SK-N-SH treated with all-trans-retinoic acid at 6 μM for 48 hours (cell line): ENCODE measurements at regions not wholly inside any gene's neighbourhood (a gene's known extent, or its start where the extent isn't known, plus 50 kb on each side); places are given as distances from the start of the nearest gene placed in this dataset.
"Not testable (repeated sequence)": the region's sequence is repeated elsewhere in the genome, so short reads cannot be mapped to it uniquely, and the experiment has no call there.

ENCODE experiments used
- ATAC-seq: fragments of 200-7000 bp; cut with Tn5 transposase; 3 replicates; pipeline ENCODE4 v1.9.1; 2020; ENCODE audit warnings: mild to moderate bottlenecking, moderate library complexity
- CSDC2 ChIP-seq: fragments of 250-450 bp; sonication (Bioruptor Pico); IDR thresholded peaks from 2 replicates; pipeline ENCODE4 v1.5.0; 2020; ENCODE audit warnings: mild to moderate bottlenecking, moderate library complexity
- ESRRG ChIP-seq: fragments of 250-450 bp; sonication (Bioruptor Pico); IDR thresholded peaks from 2 replicates; pipeline ENCODE4 v1.6.1; 2021; ENCODE audit warnings: mild to moderate bottlenecking
- GLIS3 ChIP-seq: fragments of 250-450 bp; sonication (Bioruptor Pico); IDR thresholded peaks from 2 replicates; pipeline ENCODE4 v1.5.0; 2020; ENCODE audit warnings: mild to moderate bottlenecking, moderate library complexity
- OSR1 ChIP-seq: fragments of 250-450 bp; sonication (Bioruptor Pico); IDR thresholded peaks from 2 replicates; pipeline ENCODE4 v1.8.0; 2022; ENCODE audit warnings: moderate library complexity, mild to moderate bottlenecking, inconsistent platforms
- PPARA ChIP-seq: fragments of 250-450 bp; sonication (Bioruptor Pico); IDR thresholded peaks from 2 replicates; pipeline ENCODE4 v1.5.0; 2020; ENCODE audit warnings: mild to moderate bottlenecking, borderline replicate concordance
- RARB ChIP-seq: fragments of 250-450 bp; sonication (Bioruptor Pico); IDR thresholded peaks from 2 replicates; pipeline ENCODE4 v1.8.0; 2021; ENCODE audit warnings: mild to moderate bottlenecking, moderate library complexity
- SNAI2 ChIP-seq: fragments of 250-450 bp; sonication (Bioruptor Pico); IDR thresholded peaks from 2 replicates; pipeline ENCODE4 v1.5.0; 2020; ENCODE audit warnings: mild to moderate bottlenecking, moderate library complexity
- TCF4 ChIP-seq: fragments of 250-450 bp; sonication (Bioruptor Pico); IDR thresholded peaks from 2 replicates; pipeline ENCODE4 v1.8.0; 2021; ENCODE audit warnings: mild to moderate bottlenecking, moderate library complexity, borderline replicate concordance
- TOX ChIP-seq: fragments of 250-450 bp; sonication (Bioruptor Pico); IDR thresholded peaks from 2 replicates; pipeline ENCODE4 v1.8.0; 2021; ENCODE audit warnings: mild to moderate bottlenecking, moderate library complexity, borderline replicate concordance
- ZC3H10 ChIP-seq: fragments of 250-450 bp; sonication (Bioruptor Pico); IDR thresholded peaks from 2 replicates; pipeline ENCODE4 v1.5.1; 2021; ENCODE audit warnings: mild to moderate bottlenecking, moderate library complexity
- ZFP3 ChIP-seq: fragments of 250-450 bp; sonication (Bioruptor Pico); IDR thresholded peaks from 2 replicates; pipeline ENCODE4 v1.5.0; 2020; ENCODE audit warnings: mild to moderate bottlenecking, moderate library complexity
- ZFP30 ChIP-seq: fragments of 450-650 bp; formaldehyde crosslinking; IDR thresholded peaks from 2 replicates; pipeline ENCODE4 v1.5.0; 2022; ENCODE audit warnings: mild to moderate bottlenecking, moderate library complexity
- ZNF8 ChIP-seq: fragments of 450-650 bp; formaldehyde crosslinking; IDR thresholded peaks from 2 replicates; pipeline ENCODE4 v1.5.0; 2020; ENCODE audit warnings: mild to moderate bottlenecking, moderate library complexity
- TF ChIP-seq, protein P1 (sequence below): fragments of 250-450 bp; sonication (Bioruptor Pico); IDR thresholded peaks from 2 replicates; pipeline ENCODE4 v1.8.0; 2020; ENCODE audit warnings: mild to moderate bottlenecking, moderate library complexity, borderline replicate concordance
- TF ChIP-seq, protein P2 (sequence below): fragments of 250-450 bp; sonication (Bioruptor Pico); IDR thresholded peaks from 2 replicates; pipeline ENCODE4 v1.5.1; 2020; ENCODE audit warnings: low read depth, mild to moderate bottlenecking, moderate library complexity
- TF ChIP-seq, protein P3 (sequence below): fragments of 250-450 bp; sonication (Bioruptor Pico); IDR thresholded peaks from 2 replicates; pipeline ENCODE4 v1.8.0; 2021; ENCODE audit warnings: low read depth, mild to moderate bottlenecking, moderate library complexity, borderline replicate concordance
- TF ChIP-seq, protein P4 (sequence below): fragments of 250-450 bp; sonication (Bioruptor Pico); IDR thresholded peaks from 2 replicates; pipeline ENCODE4 v1.5.1; 2021; ENCODE audit warnings: mild to moderate bottlenecking, moderate library complexity
- TF ChIP-seq, protein P5 (sequence below): fragments of 250-450 bp; sonication (Bioruptor Pico); IDR thresholded peaks from 2 replicates; pipeline ENCODE4 v1.5.0; 2020; ENCODE audit warnings: mild to moderate bottlenecking, moderate library complexity

DNA sequence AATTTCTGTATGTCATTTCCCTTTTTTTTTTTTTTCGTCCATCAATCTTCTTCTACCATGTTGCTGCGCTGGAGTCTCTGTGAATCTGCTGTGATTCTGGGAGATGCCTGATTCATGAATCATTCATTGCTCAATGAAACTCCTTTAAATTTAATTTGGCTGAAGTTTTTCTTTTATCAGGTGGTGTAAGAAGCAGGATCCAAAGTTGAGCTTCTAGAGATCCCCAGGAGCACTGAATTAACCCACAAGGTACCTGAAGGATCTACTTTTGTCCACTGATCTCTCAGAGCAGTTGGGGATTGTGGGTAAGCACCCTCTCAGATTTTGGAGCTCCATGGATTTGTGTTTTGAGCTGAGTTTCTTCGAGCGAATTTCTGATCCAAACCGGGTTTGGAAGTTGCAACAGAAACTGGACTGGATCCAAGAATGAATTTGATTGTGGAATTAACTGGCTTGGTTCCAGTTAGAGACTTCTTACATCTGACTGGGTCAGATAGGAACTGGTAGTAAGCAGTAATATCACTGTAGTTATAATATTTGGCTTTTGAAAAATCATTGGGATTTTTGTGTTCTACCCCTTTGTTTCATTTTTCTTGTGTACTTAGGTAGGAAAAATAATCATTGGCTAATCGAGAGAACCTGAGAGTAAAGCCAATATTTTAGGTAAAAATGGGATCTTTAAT is 447.8 kb upstream of the TOM1L1 start:
- no peak for TF ChIP-seq ZC3H10 (CRISPR knock-in tag)
- TF ChIP-seq, protein P1, sequence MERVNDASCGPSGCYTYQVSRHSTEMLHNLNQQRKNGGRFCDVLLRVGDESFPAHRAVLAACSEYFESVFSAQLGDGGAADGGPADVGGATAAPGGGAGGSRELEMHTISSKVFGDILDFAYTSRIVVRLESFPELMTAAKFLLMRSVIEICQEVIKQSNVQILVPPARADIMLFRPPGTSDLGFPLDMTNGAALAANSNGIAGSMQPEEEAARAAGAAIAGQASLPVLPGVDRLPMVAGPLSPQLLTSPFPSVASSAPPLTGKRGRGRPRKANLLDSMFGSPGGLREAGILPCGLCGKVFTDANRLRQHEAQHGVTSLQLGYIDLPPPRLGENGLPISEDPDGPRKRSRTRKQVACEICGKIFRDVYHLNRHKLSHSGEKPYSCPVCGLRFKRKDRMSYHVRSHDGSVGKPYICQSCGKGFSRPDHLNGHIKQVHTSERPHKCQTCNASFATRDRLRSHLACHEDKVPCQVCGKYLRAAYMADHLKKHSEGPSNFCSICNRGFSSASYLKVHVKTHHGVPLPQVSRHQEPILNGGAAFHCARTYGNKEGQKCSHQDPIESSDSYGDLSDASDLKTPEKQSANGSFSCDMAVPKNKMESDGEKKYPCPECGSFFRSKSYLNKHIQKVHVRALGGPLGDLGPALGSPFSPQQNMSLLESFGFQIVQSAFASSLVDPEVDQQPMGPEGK: no peak
- no peak for TF ChIP-seq ZFP30
- TF ChIP-seq ESRRG (CRISPR knock-in tag): no peak
- no peak for TF ChIP-seq TCF4 (CRISPR knock-in tag)
- TF ChIP-seq, protein P2, sequence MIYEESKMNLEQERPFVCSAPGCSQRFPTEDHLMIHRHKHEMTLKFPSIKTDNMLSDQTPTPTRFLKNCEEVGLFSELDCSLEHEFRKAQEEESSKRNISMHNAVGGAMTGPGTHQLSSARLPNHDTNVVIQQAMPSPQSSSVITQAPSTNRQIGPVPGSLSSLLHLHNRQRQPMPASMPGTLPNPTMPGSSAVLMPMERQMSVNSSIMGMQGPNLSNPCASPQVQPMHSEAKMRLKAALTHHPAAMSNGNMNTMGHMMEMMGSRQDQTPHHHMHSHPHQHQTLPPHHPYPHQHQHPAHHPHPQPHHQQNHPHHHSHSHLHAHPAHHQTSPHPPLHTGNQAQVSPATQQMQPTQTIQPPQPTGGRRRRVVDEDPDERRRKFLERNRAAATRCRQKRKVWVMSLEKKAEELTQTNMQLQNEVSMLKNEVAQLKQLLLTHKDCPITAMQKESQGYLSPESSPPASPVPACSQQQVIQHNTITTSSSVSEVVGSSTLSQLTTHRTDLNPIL (CRISPR knock-in tag): no peak
- TF ChIP-seq SNAI2 (CRISPR knock-in tag): no peak
- no peak for TF ChIP-seq GLIS3 (CRISPR knock-in tag)
- TF ChIP-seq, protein P3, sequence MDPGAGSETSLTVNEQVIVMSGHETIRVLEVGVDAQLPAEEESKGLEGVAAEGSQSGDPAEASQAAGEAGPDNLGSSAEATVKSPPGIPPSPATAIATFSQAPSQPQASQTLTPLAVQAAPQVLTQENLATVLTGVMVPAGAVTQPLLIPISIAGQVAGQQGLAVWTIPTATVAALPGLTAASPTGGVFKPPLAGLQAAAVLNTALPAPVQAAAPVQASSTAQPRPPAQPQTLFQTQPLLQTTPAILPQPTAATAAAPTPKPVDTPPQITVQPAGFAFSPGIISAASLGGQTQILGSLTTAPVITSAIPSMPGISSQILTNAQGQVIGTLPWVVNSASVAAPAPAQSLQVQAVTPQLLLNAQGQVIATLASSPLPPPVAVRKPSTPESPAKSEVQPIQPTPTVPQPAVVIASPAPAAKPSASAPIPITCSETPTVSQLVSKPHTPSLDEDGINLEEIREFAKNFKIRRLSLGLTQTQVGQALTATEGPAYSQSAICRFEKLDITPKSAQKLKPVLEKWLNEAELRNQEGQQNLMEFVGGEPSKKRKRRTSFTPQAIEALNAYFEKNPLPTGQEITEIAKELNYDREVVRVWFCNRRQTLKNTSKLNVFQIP (CRISPR knock-in tag): no peak
- TF ChIP-seq RARB (CRISPR knock-in tag): no peak
- no peak for TF ChIP-seq ZNF8 (CRISPR knock-in tag)
- ATAC-seq: no peak

DNA sequence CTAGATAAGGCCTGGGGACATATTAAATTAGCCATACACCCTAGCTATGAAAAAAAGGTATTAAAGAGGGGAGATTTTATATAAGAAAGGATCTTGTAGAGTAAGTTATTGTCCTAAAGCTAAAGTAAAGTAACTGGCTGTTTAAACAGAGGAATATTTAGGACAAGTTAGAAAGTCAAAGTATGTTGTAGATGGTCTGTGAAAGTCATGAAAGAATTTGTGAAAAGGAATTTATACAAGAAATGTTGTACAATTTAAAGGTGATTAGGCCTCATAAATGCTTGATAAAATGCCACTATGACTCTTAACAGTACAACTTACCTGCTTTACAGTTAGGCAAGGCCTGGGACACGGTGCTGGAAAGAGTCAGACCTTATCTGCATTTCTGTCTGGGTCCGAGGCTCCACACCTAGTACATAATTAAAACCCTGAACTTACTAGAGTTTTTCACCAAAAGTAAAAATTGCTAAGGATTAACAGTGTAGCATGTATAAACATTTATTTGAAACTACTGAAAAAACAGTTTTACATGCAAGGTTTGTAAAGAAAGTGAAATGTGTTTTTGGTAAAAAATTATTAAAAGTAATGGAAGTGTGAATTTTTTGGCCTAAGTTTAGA is 445.3 kb upstream of the TOM1L1 start:
- no peak for ATAC-seq
- no peak for TF ChIP-seq RARB (CRISPR knock-in tag)
- no peak for TF ChIP-seq PPARA (CRISPR knock-in tag)
- TF ChIP-seq TOX (CRISPR knock-in tag): no peak
- TF ChIP-seq, protein P4, sequence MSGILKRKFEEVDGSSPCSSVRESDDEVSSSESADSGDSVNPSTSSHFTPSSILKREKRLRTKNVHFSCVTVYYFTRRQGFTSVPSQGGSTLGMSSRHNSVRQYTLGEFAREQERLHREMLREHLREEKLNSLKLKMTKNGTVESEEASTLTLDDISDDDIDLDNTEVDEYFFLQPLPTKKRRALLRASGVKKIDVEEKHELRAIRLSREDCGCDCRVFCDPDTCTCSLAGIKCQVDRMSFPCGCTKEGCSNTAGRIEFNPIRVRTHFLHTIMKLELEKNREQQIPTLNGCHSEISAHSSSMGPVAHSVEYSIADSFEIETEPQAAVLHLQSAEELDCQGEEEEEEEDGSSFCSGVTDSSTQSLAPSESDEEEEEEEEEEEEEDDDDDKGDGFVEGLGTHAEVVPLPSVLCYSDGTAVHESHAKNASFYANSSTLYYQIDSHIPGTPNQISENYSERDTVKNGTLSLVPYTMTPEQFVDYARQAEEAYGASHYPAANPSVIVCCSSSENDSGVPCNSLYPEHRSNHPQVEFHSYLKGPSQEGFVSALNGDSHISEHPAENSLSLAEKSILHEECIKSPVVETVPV: no peak
- TF ChIP-seq, protein P1: no peak
- TF ChIP-seq SNAI2 (CRISPR knock-in tag): no peak
- TF ChIP-seq ESRRG (CRISPR knock-in tag): no peak
- TF ChIP-seq ZC3H10 (CRISPR knock-in tag): no peak
- TF ChIP-seq, protein P2 (CRISPR knock-in tag): no peak
- no peak for TF ChIP-seq ZFP30

DNA sequence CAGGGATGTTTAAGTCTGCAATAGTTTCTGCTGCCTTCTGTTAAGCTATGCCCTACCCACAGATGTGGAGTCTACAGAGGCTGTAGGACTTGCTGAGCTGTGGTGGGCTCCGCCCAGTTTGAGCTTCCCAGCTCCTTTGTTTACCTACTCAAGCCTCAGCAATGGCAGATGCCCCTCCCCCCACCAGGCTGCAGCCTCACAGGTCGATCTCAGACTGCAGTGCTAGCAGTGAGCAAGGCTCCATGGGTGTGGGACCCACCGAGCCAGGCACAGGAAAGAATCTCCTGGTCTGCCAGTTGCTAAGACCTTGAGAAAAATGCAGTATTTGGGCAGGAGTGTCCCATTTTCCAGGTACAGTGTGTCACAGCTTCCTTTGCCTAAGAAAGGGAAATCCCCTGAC is 435.2 kb upstream of the TOM1L1 start:
- not testable (repeated sequence) for ATAC-seq

DNA sequence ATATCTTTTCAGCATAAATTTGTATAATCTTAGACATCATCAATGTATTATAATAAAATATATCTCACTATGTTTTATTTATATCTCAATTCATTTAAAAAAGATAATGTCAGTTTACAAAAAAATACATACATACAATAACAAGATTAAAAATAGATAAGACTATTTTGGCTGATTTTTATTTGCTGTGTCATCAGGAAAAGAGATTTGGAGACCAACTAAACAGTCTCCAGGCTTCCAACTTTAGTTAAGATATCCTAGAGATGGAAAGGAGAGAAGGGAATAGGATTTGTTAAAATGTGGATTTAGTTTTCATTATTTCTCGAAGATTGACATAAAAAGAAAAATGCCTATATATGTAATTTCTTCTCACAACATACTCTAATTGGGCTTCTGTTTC is 433.8 kb upstream of the TOM1L1 start:
- no peak for ATAC-seq
- TF ChIP-seq SNAI2 (CRISPR knock-in tag) (no peak), ZFP3 (CRISPR knock-in tag) (no peak), GLIS3 (CRISPR knock-in tag) (no peak), ZFP30 (no peak), CSDC2 (no peak), TOX (CRISPR knock-in tag) (no peak), OSR1 (CRISPR knock-in tag) (no peak), ZNF8 (CRISPR knock-in tag) (no peak)
- TF ChIP-seq, protein P5, sequence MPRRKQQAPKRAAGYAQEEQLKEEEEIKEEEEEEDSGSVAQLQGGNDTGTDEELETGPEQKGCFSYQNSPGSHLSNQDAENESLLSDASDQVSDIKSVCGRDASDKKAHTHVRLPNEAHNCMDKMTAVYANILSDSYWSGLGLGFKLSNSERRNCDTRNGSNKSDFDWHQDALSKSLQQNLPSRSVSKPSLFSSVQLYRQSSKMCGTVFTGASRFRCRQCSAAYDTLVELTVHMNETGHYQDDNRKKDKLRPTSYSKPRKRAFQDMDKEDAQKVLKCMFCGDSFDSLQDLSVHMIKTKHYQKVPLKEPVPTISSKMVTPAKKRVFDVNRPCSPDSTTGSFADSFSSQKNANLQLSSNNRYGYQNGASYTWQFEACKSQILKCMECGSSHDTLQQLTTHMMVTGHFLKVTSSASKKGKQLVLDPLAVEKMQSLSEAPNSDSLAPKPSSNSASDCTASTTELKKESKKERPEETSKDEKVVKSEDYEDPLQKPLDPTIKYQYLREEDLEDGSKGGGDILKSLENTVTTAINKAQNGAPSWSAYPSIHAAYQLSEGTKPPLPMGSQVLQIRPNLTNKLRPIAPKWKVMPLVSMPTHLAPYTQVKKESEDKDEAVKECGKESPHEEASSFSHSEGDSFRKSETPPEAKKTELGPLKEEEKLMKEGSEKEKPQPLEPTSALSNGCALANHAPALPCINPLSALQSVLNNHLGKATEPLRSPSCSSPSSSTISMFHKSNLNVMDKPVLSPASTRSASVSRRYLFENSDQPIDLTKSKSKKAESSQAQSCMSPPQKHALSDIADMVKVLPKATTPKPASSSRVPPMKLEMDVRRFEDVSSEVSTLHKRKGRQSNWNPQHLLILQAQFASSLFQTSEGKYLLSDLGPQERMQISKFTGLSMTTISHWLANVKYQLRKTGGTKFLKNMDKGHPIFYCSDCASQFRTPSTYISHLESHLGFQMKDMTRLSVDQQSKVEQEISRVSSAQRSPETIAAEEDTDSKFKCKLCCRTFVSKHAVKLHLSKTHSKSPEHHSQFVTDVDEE (CRISPR knock-in tag): no peak
